OCI-LY7 (cell line): ENCODE measurements at regions not wholly inside any gene's neighbourhood (a gene's known extent, or its start where the extent isn't known, plus 50 kb on each side); places are given as distances from the start of the nearest gene placed in this dataset.

Source experiments
- CTCF ChIP-seq: fragments of 200-600 bp; sonication (generic); conservative IDR thresholded peaks from 2 replicates; pipeline ENCODE4 v1.5.1; 2014; ENCODE audit warnings: mild to moderate bottlenecking, antibody characterized with exemption, low read length, moderate library complexity, mixed read lengths
- EZH2phosphoT487 ChIP-seq: fragments of 200-600 bp; sonication (generic); IDR thresholded peaks from 2 replicates; pipeline ENCODE4 v1.6.1; 2018; ENCODE audit warnings: low read depth, borderline replicate concordance, mild to moderate bottlenecking, mixed run types, antibody characterized with exemption, low read length, moderate library complexity, mixed read lengths

- no peak for TF ChIP-seq EZH2phosphoT487
- TF ChIP-seq CTCF = no peak
Measured at GRCh38 chr7:156234666-156235494, 405.7 kb upstream of the RNF32 start.
